ENCODE measurements at regions not wholly inside any gene's neighbourhood (a gene's known extent, or its start where the extent isn't known, plus 50 kb on each side); places are given as distances from the start of the nearest gene placed in this dataset.

- TF ChIP-seq CTCF (IDR thresholded peaks at IDR 0.05): no peak
- TF ChIP-seq POLR2A (IDR thresholded peaks at IDR 0.05): no peak
These were observed 59.6 kb upstream of the FAM204A start for GRCh38 chr10:118401708-118402193.
